DOHH2 (cell line): ENCODE measurements at regions not wholly inside any gene's neighbourhood (a gene's known extent, or its start where the extent isn't known, plus 50 kb on each side); places are given as distances from the start of the nearest gene placed in this dataset.
"Not testable (repeated sequence)": the region's sequence is repeated elsewhere in the genome, so short reads cannot be mapped to it uniquely, and the experiment has no call there.

ENCODE experiments used
- H3F3A ChIP-seq: fragments of 200-600 bp; sonication (generic), shearing (Covaris generic); 2 replicates; pipeline ENCODE4 v1.6.0; 2016; ENCODE audit warnings: antibody characterized with exemption, mild to moderate bottlenecking; ENCODE audit not compliant: control insufficient read depth, insufficient read depth
- H3K27ac ChIP-seq: fragments of 200-600 bp; sonication (generic); 2 replicates; pipeline ENCODE4 v1.5.1; 2014; ENCODE audit warnings: low read depth, mild to moderate bottlenecking, low read length, moderate library complexity
- H3K27me3 ChIP-seq: fragments of 200-600 bp; sonication (generic); 2 replicates; pipeline ENCODE4 v1.6.1; 2014; ENCODE audit warnings: mild to moderate bottlenecking, low read length, mixed read lengths; ENCODE audit not compliant: control insufficient read depth
- H3K36me3 ChIP-seq: fragments of 200-600 bp; sonication (generic); 2 replicates; pipeline ENCODE4 v1.6.1; 2014; ENCODE audit warnings: mild to moderate bottlenecking, low read length, moderate library complexity, mixed read lengths; ENCODE audit not compliant: control insufficient read depth
- H3K4me1 ChIP-seq: fragments of 200-600 bp; sonication (generic); 2 replicates; pipeline ENCODE4 v1.6.1; 2014; ENCODE audit warnings: mild to moderate bottlenecking, low read length, mixed read lengths; ENCODE audit not compliant: control insufficient read depth
- H3K4me2 ChIP-seq: fragments of 200-600 bp; sonication (generic); 2 replicates; pipeline ENCODE4 v1.6.0; 2014; ENCODE audit warnings: mild to moderate bottlenecking, low read length, moderate library complexity
- H3K4me3 ChIP-seq: fragments of 200-600 bp; sonication (generic); 2 replicates; pipeline ENCODE4 v1.5.1; 2014; ENCODE audit warnings: mild to moderate bottlenecking, low read length, mixed read lengths
- H3K79me2 ChIP-seq: fragments of 200-600 bp; sonication (generic); 2 replicates; pipeline ENCODE4 v1.6.1; 2014; ENCODE audit warnings: mild to moderate bottlenecking, low read length, mixed read lengths; ENCODE audit not compliant: control insufficient read depth
- H3K9me2 ChIP-seq: fragments of 200-600 bp; sonication (generic); replicated peaks from 2 replicates; pipeline ENCODE4 v1.6.1; 2014; ENCODE audit warnings: mild to moderate bottlenecking, low read length, mixed read lengths; ENCODE audit not compliant: control insufficient read depth
- H3K9me3 ChIP-seq: fragments of 200-600 bp; sonication (generic); 2 replicates; pipeline ENCODE4 v1.6.1; 2014; ENCODE audit warnings: antibody characterized with exemption, low read length, mixed read lengths; ENCODE audit not compliant: control insufficient read depth, insufficient read depth
- H4K20me1 ChIP-seq: fragments of 200-600 bp; sonication (generic); 2 replicates; pipeline ENCODE4 v1.6.0; 2014; ENCODE audit warnings: low read depth, mild to moderate bottlenecking, antibody characterized with exemption, low read length, moderate library complexity; ENCODE audit not compliant: control insufficient read depth, insufficient read depth
- EZH2phosphoT487 ChIP-seq: fragments of 200-600 bp; sonication (generic); IDR thresholded peaks from 2 replicates; pipeline ENCODE4 v1.6.1; 2017; ENCODE audit warnings: borderline replicate concordance, mild to moderate bottlenecking, antibody characterized with exemption, low read length, moderate library complexity, mixed read lengths
- TF ChIP-seq, protein P1 (sequence below): fragments of 200-600 bp; sonication (generic); IDR thresholded peaks from one replicate; pipeline ENCODE4 v1.5.1; 2014; ENCODE audit warnings: antibody characterized with exemption, mild to moderate bottlenecking, low read depth, low read length; ENCODE audit not compliant: poor library complexity, severe bottlenecking

DNA sequence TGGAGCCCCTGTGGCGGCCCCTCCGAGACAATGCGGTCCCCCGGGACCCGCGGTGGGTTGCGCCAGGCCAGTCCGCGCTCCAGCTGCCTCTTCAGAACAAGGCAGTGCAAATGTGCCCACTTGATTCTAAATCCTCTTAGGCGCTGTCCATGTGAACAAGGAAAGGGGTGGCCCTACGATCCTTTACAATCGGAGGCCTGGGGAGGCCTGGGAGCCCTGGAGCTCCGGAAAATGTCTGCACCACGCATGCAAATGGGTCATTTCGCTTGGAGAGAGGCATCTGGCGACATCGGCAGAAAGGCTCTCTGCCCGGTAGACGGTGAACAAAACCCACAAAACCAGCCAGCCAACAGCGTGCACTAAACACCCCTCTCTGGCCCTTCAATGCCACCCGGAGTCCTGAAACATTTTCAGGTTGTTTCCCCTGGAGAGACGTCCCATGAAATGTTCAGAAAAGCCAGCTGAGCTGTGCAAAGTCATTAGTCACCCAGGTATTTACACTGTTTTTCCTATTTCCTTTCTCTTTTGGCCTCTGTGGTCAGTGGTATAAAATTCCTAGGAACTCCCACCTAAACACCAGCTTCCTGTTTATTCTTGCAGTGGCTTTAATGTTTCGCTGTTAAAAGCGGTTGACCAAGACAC lies 102.8 kb upstream of the ZNF438 start:
- Histone ChIP-seq H3F3A (no peaks in the 10 kb centered on the region), H4K20me1 (no peaks in the 10 kb centered on the region), H3K36me3 (no peaks in the 10 kb centered on the region), H3K27ac (no peak overlapping the region), H3K9me3 (no peaks in the 10 kb centered on the region), H3K4me3 (peak overlapping the region; percentile 69), H3K4me2 (peak overlapping the region; percentile 78), H3K27me3 (peaks cover 3% of the 10 kb centered on the region; the same call in 1 of the 2 replicates), H3K9me2 (no peaks in the 10 kb centered on the region), H3K4me1 (peaks cover 11% of the 10 kb centered on the region), H3K79me2 (no peaks in the 10 kb centered on the region)
- TF ChIP-seq, protein P1, sequence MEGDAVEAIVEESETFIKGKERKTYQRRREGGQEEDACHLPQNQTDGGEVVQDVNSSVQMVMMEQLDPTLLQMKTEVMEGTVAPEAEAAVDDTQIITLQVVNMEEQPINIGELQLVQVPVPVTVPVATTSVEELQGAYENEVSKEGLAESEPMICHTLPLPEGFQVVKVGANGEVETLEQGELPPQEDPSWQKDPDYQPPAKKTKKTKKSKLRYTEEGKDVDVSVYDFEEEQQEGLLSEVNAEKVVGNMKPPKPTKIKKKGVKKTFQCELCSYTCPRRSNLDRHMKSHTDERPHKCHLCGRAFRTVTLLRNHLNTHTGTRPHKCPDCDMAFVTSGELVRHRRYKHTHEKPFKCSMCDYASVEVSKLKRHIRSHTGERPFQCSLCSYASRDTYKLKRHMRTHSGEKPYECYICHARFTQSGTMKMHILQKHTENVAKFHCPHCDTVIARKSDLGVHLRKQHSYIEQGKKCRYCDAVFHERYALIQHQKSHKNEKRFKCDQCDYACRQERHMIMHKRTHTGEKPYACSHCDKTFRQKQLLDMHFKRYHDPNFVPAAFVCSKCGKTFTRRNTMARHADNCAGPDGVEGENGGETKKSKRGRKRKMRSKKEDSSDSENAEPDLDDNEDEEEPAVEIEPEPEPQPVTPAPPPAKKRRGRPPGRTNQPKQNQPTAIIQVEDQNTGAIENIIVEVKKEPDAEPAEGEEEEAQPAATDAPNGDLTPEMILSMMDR = no peak
- TF ChIP-seq EZH2phosphoT487 = peak; percentile 52; the same call in 1 of the 2 replicates

DNA sequence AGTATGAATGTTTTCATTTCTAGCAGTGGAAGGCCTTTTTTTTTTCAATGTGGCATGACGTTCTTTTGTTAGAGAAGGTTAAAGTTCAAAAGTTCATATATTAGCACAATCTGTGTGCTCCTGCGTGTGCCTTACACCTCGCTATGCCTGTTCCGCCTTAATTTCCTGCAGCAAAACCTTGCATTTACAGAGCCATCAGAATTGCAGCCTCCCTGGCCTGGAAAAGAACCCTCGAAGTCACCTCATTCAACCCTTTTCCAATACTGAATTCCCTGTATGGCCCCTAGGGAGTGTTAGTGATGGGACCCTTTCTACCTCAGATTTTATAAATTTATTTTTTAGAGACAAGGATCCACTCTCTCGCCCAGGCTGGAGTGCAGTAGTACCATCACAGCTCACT lies 103.5 kb upstream of the ZNF438 start:
- Histone ChIP-seq H3K36me3 (no peaks in the 10 kb centered on the region), H3F3A (no peaks in the 10 kb centered on the region), H3K9me2 (no peaks in the 10 kb centered on the region), H3K27ac (no peak overlapping the region), H3K79me2 (no peaks in the 10 kb centered on the region), H3K27me3 (peaks cover 3% of the 10 kb centered on the region; the same call in 1 of the 2 replicates), H3K4me3 (no peak overlapping the region), H3K4me1 (peaks cover 11% of the 10 kb centered on the region), H3K4me2 (no peak overlapping the region), H4K20me1 (no peaks in the 10 kb centered on the region), H3K9me3 (no peaks in the 10 kb centered on the region)
- TF ChIP-seq, protein P1 = no peak
- no peak for TF ChIP-seq EZH2phosphoT487

DNA sequence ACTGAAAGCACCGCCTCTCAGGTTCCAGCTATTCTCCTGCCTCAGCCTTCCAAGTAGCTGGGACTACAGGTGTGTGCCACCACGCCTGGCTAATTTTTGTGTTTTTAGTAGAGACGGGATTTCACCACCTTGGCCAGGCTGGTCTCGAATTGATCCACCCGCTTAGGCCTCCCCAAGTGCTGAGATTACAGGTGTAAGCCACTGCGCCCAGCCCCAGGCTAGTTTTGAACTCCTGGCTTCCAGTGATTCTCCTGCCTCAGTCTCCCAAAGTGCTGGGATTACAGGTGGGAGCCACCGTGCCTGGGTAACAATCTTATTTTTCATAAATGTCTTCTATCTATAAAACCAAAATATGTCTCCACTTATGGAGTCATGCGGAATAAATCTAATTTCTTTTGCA lies 104.1 kb upstream of the ZNF438 start:
- not testable (repeated sequence) for H3K27me3 ChIP-seq, H3F3A ChIP-seq, H3K4me2 ChIP-seq, H3K27ac ChIP-seq, H3K9me3 ChIP-seq, H3K36me3 ChIP-seq, H3K79me2 ChIP-seq, H3K4me3 ChIP-seq, H4K20me1 ChIP-seq, H3K9me2 ChIP-seq
- H3K4me1 ChIP-seq = peaks cover 11% of the 10 kb centered on the region

DNA sequence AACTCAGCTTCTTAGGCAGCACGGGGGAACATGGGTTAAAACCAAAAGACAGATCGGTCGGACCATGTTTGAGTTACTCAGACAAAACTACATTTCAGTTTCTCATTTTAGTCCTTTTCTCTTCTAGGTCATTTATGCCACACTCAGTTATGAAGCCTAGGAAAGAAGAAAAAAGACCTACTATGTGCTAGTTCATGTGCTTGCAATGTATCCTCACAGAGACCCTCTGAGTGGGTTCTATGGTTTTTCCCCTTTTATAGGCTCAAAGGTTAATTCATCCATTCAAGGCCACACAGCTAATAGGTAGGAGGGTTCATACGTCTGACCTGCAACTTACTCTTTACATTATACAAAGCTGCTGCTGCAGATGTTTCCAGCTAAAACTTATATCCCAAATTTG lies 104.7 kb upstream of the ZNF438 start:
- H3K9me3 ChIP-seq = no peaks in the 10 kb centered on the region
- H3K4me3 ChIP-seq = no peak overlapping the region
- no peak overlapping the region for H3K4me2 ChIP-seq
- H4K20me1 ChIP-seq = no peaks in the 10 kb centered on the region
- no peak for TF ChIP-seq EZH2phosphoT487
- TF ChIP-seq, protein P1 = no peak
- peaks cover 11% of the 10 kb centered on the region for H3K4me1 ChIP-seq
- no peaks in the 10 kb centered on the region for H3K79me2 ChIP-seq
- no peaks in the 10 kb centered on the region for H3F3A ChIP-seq
- H3K27ac ChIP-seq = no peak overlapping the region
- H3K36me3 ChIP-seq = no peaks in the 10 kb centered on the region
- H3K9me2 ChIP-seq = no peaks in the 10 kb centered on the region
- H3K27me3 ChIP-seq = peaks cover 3% of the 10 kb centered on the region; the same call in 1 of the 2 replicates
